Upper lobe of right lung (tissue), 1 donor: ENCODE measurements at regions not wholly inside any gene's neighbourhood (a gene's known extent, or its start where the extent isn't known, plus 50 kb on each side); places are given as distances from the start of the nearest gene placed in this dataset.
A peak's percentile ranks its signal among the peaks of the same experiment; 100 is the strongest.
"Not testable (repeated sequence)": the region's sequence is repeated elsewhere in the genome, so short reads cannot be mapped to it uniquely, and the experiment has no call there.

Source experiments
- ATAC-seq: fragments of 200-7000 bp; cut with Tn5 transposase; one replicate; pipeline ENCODE4 v1.9.1; 2020; ENCODE audit warnings: mild to moderate bottlenecking, moderate library complexity
- DNase-seq: peaks from one replicate; pipeline ENCODE4 v3.0.0-alpha.2; 2020
- H3K27ac ChIP-seq: fragments of 200-600 bp; one replicate; pipeline ENCODE4 v1.8.0; 2022
- H3K27me3 ChIP-seq: fragments of 200-600 bp; one replicate; pipeline ENCODE4 v1.8.0; 2022; ENCODE audit warnings: mild to moderate bottlenecking
- H3K36me3 ChIP-seq: fragments of 200-600 bp; one replicate; pipeline ENCODE4 v1.8.0; 2022
- H3K4me1 ChIP-seq: fragments of 200-600 bp; one replicate; pipeline ENCODE4 v1.8.0; 2022
- H3K4me3 ChIP-seq: fragments of 200-600 bp; one replicate; pipeline ENCODE4 v1.8.0; 2022; ENCODE audit warnings: mild to moderate bottlenecking
- H3K9me3 ChIP-seq: fragments of 200-600 bp; one replicate; pipeline ENCODE4 v1.8.0; 2022
- CTCF ChIP-seq: fragments of 200-600 bp; IDR thresholded peaks from one replicate; pipeline ENCODE4 v1.8.0; 2022; ENCODE audit warnings: antibody characterized with exemption
- intact Hi-C: fragments of 100-400 bp; cut with DNase I; formaldehyde crosslinking; loops from one replicate; pipeline ENCODE4 v1.11.0; 2022
- donor health status: DM: no; HTN: yes; CAD: no; lungs with severe emphysema.

GRCh38 chr6:105533301-105533700 is 130.4 kb upstream of the PREP start:
- intact Hi-C loops = no loop called here
- H3K9me3 ChIP-seq = no peaks in the 10 kb centered on the region
- DNase-seq = no peak
- H3K36me3 ChIP-seq = no peaks in the 10 kb centered on the region
- no peaks in the 10 kb centered on the region for H3K4me1 ChIP-seq
- no peak for ATAC-seq
- no peak for TF ChIP-seq CTCF
- H3K27ac ChIP-seq = no peak overlapping the region
- no peaks in the 10 kb centered on the region for H3K27me3 ChIP-seq
- H3K4me3 ChIP-seq = no peak overlapping the region

DNA sequence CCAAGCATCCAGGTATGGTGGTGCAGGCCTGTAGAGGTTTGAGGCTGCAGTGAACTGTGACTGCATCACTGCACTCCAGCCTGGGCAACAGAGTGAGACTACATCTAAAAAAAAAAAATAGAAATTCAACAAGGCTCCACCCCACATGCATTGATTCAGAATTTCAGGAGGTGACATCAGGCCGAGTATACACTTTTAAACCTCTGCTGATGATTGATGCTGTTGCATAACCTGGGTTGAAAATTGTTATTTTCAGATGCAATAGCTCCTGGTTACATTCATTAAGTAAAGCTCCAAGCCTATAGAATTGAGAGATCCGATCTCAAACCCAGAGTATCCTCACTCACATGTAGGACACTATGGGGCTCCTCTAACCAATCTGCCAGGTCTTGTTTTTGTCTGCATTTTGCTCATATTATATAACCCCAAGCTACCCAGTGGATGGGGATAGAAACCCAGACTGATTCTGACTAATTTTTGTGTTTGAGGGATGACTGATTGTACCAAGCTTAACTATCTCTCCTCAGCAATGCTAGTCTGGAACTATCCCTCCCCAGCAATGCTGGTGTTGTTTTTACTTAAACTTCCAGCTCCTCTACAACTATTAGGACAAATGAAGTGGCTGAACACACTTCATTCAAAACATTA is 123.5 kb upstream of the PREP start:
- no peaks in the 10 kb centered on the region for H3K27me3 ChIP-seq
- no peak for DNase-seq

GRCh38 chr6:105522626-105523322 is 119.9 kb upstream of the PREP start:
- no peak overlapping the region for H3K27ac ChIP-seq
- TF ChIP-seq CTCF = no peak
- DNase-seq (no peak), ATAC-seq (no peak)
- no peaks in the 10 kb centered on the region for H3K27me3 ChIP-seq
- no peak overlapping the region for H3K4me3 ChIP-seq
- H3K4me1 ChIP-seq = no peaks in the 10 kb centered on the region
- intact Hi-C loops = no loop called here
- H3K36me3 ChIP-seq = no peaks in the 10 kb centered on the region
- no peaks in the 10 kb centered on the region for H3K9me3 ChIP-seq

More for the DNA sequence above, 123.5 kb upstream of the PREP start:
- intact Hi-C loops = no loop called here
- Histone ChIP-seq H3K4me3 (no peak overlapping the region), H3K9me3 (no peaks in the 10 kb centered on the region), H3K36me3 (no peaks in the 10 kb centered on the region), H3K27ac (no peak overlapping the region), H3K4me1 (no peaks in the 10 kb centered on the region)
- TF ChIP-seq CTCF = no peak
- no peak for ATAC-seq

DNA sequence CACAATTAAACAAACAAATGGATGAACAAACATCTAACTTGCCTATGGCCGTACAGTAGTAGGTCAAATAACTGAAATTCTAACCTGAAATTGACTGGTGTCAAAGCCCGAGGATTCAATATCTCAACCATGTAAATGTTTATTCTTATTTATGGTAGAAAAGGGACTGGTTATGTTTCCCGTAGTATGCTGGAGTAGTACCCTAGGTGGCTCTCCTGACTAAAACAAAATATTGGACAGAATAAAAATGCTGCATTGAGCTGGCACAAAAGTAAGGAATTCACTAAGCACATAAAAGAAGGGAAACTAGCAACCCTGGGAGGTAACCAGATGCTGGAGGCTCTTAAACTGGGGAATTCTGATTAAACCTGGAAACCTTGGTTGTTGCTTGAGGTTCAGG is 117.1 kb upstream of the PREP start:
- ATAC-seq = no peak
- Histone ChIP-seq H3K9me3 (no peaks in the 10 kb centered on the region), H3K27me3 (no peaks in the 10 kb centered on the region), H3K27ac (no peak overlapping the region), H3K4me3 (no peak overlapping the region), H3K36me3 (no peaks in the 10 kb centered on the region), H3K4me1 (no peaks in the 10 kb centered on the region)
- intact Hi-C loops = no loop called here
- TF ChIP-seq CTCF = no peak
- no peak for DNase-seq

GRCh38 chr6:105518993-105519392 is 116.1 kb upstream of the PREP start:
- H3K4me3 ChIP-seq, H3K27me3 ChIP-seq, ATAC-seq, DNase-seq, H3K36me3 ChIP-seq, H3K4me1 ChIP-seq, intact Hi-C loops, H3K9me3 ChIP-seq, H3K27ac ChIP-seq: not testable (repeated sequence)

- TF ChIP-seq CTCF = no peak
- H3K4me3 ChIP-seq = no peak overlapping the region
- DNase-seq (no peak), ATAC-seq (peak; percentile 21)
- H3K27me3 ChIP-seq = no peaks in the 10 kb centered on the region
- no peaks in the 10 kb centered on the region for H3K4me1 ChIP-seq
- H3K9me3 ChIP-seq = no peaks in the 10 kb centered on the region
- no peak overlapping the region for H3K27ac ChIP-seq
- intact Hi-C loops = no loop called here
- no peaks in the 10 kb centered on the region for H3K36me3 ChIP-seq
Measured at GRCh38 chr6:105515054-105515453, 112.2 kb upstream of the PREP start.
